Liver (tissue), 8 donors: ENCODE measurements at regions not wholly inside any gene's neighbourhood (a gene's known extent, or its start where the extent isn't known, plus 50 kb on each side); places are given as distances from the start of the nearest gene placed in this dataset.

Experiments
- DNase-seq: peaks from one replicate; pipeline ENCODE4 v3.0.0-alpha.2; 2017; ENCODE audit warnings: low spot score
- H3K27ac ChIP-seq, 2 donors: one replicate each; pipeline ENCODE4 v1.7.0; 2013; ENCODE audit warnings: inconsistent platforms in 2 of 2, low read length in 2 of 2, control low read depth in 1 of 2, low read depth in 1 of 2, mild to moderate bottlenecking in 1 of 2
- H3K27me3 ChIP-seq, 4 donors: one replicate each; pipeline versions ENCODE4 v1.6.1 to v1.7.0; 2013; ENCODE audit warnings: low read length in 3 of 4, inconsistent platforms in 1 of 4, mild to moderate bottlenecking in 1 of 4, moderate library complexity in 1 of 4; ENCODE audit not compliant: control insufficient read depth in 4 of 4, insufficient read depth in 4 of 4
- H3K36me3 ChIP-seq, 4 donors: one replicate each; pipeline versions ENCODE4 v1.6.1 to v1.7.0; 2013; ENCODE audit warnings: low read length in 3 of 4, mild to moderate bottlenecking in 3 of 4, low read depth in 1 of 4, moderate library complexity in 1 of 4; ENCODE audit not compliant: control insufficient read depth in 4 of 4, insufficient read depth in 3 of 4
- H3K4me1 ChIP-seq, 4 donors: one replicate each; pipeline versions ENCODE4 v1.6.1 to v1.7.0; 2013; ENCODE audit warnings: low read length in 3 of 4, mild to moderate bottlenecking in 3 of 4, moderate library complexity in 1 of 4; ENCODE audit not compliant: control insufficient read depth in 4 of 4, insufficient read depth in 4 of 4
- H3K4me3 ChIP-seq, 3 donors: one replicate each; pipeline versions ENCODE4 v1.6.1 to v1.7.0; 2013; ENCODE audit warnings: low read length in 3 of 3, control low read depth in 1 of 3, low read depth in 1 of 3, mild to moderate bottlenecking in 1 of 3
- H3K9ac ChIP-seq, 2 donors: one replicate each; pipeline ENCODE4 v1.7.0; 2013; ENCODE audit warnings: low read length in 2 of 2, mild to moderate bottlenecking in 2 of 2, moderate library complexity in 2 of 2, control low read depth in 1 of 2, low read depth in 1 of 2
- H3K9me3 ChIP-seq, 4 donors: one replicate each; pipeline versions ENCODE4 v1.6.1 to v1.7.0; 2013; ENCODE audit warnings: low read length in 3 of 4; ENCODE audit not compliant: control insufficient read depth in 4 of 4
- ATF3 ChIP-seq: IDR thresholded peaks from 2 replicates; pipeline ENCODE4 v1.6.1; 2016; ENCODE audit warnings: antibody characterized with exemption
- CTCF ChIP-seq: fragments of 150-350 bp; IDR thresholded peaks from 2 replicates; pipeline ENCODE4 v1.5.1; 2017; ENCODE audit warnings: improper control_type of control experiment, low read depth, low read length; ENCODE audit not compliant: missing input control
- EGR1 ChIP-seq, 2 donors: IDR thresholded peaks; 2 replicates each; pipeline ENCODE4 v1.6.1; 2016 to 2018; ENCODE audit warnings: antibody characterized with exemption in 2 of 2, low read depth in 2 of 2
- GABPA ChIP-seq, 2 donors: IDR thresholded peaks in 1 of 2; conservative IDR thresholded peaks in 1 of 2; 2 replicates each; pipeline ENCODE4 v1.6.1; 2016; ENCODE audit warnings: antibody characterized with exemption in 2 of 2, mild to moderate bottlenecking in 1 of 2, moderate library complexity in 1 of 2
- HNF4A ChIP-seq, 2 donors: conservative IDR thresholded peaks; 2 replicates each; pipeline ENCODE4 v1.6.1; 2016; ENCODE audit warnings: antibody characterized with exemption in 2 of 2, mild to moderate bottlenecking in 2 of 2
- HNF4G ChIP-seq: IDR thresholded peaks from 2 replicates; pipeline ENCODE4 v1.6.1; 2016; ENCODE audit warnings: antibody characterized with exemption
- JUND ChIP-seq, 2 donors: IDR thresholded peaks; 2 replicates each; pipeline ENCODE4 v1.6.1; 2016; ENCODE audit warnings: antibody characterized with exemption in 2 of 2
- MAX ChIP-seq: IDR thresholded peaks from 2 replicates; pipeline ENCODE4 v1.6.1; 2016; ENCODE audit warnings: antibody characterized with exemption
- NR2F2 ChIP-seq: IDR thresholded peaks from 2 replicates; pipeline ENCODE4 v1.6.1; 2016; ENCODE audit warnings: antibody characterized with exemption
- REST ChIP-seq: IDR thresholded peaks from 2 replicates; pipeline ENCODE4 v1.6.1; 2016; ENCODE audit warnings: antibody characterized with exemption, mild to moderate bottlenecking
- RXRA ChIP-seq, 2 donors: IDR thresholded peaks; 2 replicates each; pipeline ENCODE4 v1.6.1; 2017 to 2018; ENCODE audit warnings: antibody characterized with exemption in 2 of 2, mild to moderate bottlenecking in 1 of 2
- SP1 ChIP-seq: IDR thresholded peaks from 2 replicates; pipeline ENCODE4 v1.6.1; 2018; ENCODE audit warnings: antibody characterized with exemption, mild to moderate bottlenecking
- TAF1 ChIP-seq: conservative IDR thresholded peaks from 2 replicates; pipeline ENCODE4 v1.6.1; 2016; ENCODE audit warnings: antibody characterized with exemption, mild to moderate bottlenecking
- YY1 ChIP-seq: IDR thresholded peaks from 2 replicates; pipeline ENCODE4 v1.6.1; 2016; ENCODE audit warnings: antibody characterized with exemption, mild to moderate bottlenecking
- WGBS: extraction: QIAGEN DNeasy Blood & Tissue Kit; methylation state at CpG from one replicate; pipeline ENCODE4 v1.1.7; 2013; 5-methylcytosine and 5-hydroxymethylcytosine counted together
- donor health status: healthy.
- donor health status: healthy.
- donor health status: healthy.
- donor health status: healthy.
- donor health status: healthy.

GRCh38 chr6:97450087-97450486 lies 167.1 kb upstream of the MMS22L start:
- peaks cover 0 to 3% (median 0%) of the 10 kb centered on the region in 4 donors for H3K9me3 ChIP-seq
- DNase-seq: no peak
- H3K9ac ChIP-seq: no peak overlapping the region
- H3K4me3 ChIP-seq: no peak overlapping the region
- no peaks in the 10 kb centered on the region for H3K27me3 ChIP-seq
- no peaks in the 10 kb centered on the region for H3K4me1 ChIP-seq
- no peak for TF ChIP-seq HNF4G
- TF ChIP-seq RXRA (IDR thresholded peaks at IDR 0.05): no peak
- 82% methylated on average over 3 of the region's 3 CpGs for WGBS
- no peaks in the 10 kb centered on the region for H3K36me3 ChIP-seq
- H3K27ac ChIP-seq: no peak overlapping the region

- Histone ChIP-seq H3K4me1 (no peaks in the 10 kb centered on the region), H3K27ac (no peak overlapping the region), H3K36me3 (no peaks in the 10 kb centered on the region), H3K4me3 (no peak overlapping the region), H3K9me3 (no peaks in the 10 kb centered on the region), H3K27me3 (no peaks in the 10 kb centered on the region), H3K9ac (no peak overlapping the region)
- DNase-seq: no peak
- 54% methylated on average over 3 of the region's 3 CpGs for WGBS
- TF ChIP-seq REST (no peak), SP1 (no peak)
Observed at GRCh38 chr6:97456070-97456469, 173.1 kb upstream of the MMS22L start.

- Histone ChIP-seq H3K9me3 (no peaks in the 10 kb centered on the region), H3K36me3 (no peaks in the 10 kb centered on the region), H3K27ac (no peak overlapping the region), H3K9ac (no peak overlapping the region), H3K27me3 (peaks cover 0 to 2% (median 0%) of the 10 kb centered on the region in 4 donors), H3K4me3 (no peak overlapping the region), H3K4me1 (no peaks in the 10 kb centered on the region)
- no peak for DNase-seq
- WGBS: 78% methylated on average over 3 of the region's 3 CpGs
- TF ChIP-seq SP1: no peak
- no peak for TF ChIP-seq YY1
- no peak for TF ChIP-seq GABPA (IDR thresholded peaks at IDR 0.05 in 1 of 2, conservative IDR thresholded peaks at IDR 0.05 in 1 of 2)
- TF ChIP-seq NR2F2: no peak
- no peak for TF ChIP-seq JUND (IDR thresholded peaks at IDR 0.05)
- TF ChIP-seq TAF1: no peak
Observed at GRCh38 chr6:97459535-97459934, 176.5 kb upstream of the MMS22L start.

- peaks cover 0 to 2% (median 0%) of the 10 kb centered on the region in 4 donors for H3K27me3 ChIP-seq
- DNase-seq: no peak
- 58% methylated on average over 1 of the region's 1 CpG for WGBS
- H3K4me1 ChIP-seq: no peaks in the 10 kb centered on the region
- H3K36me3 ChIP-seq: no peaks in the 10 kb centered on the region
- H3K9ac ChIP-seq: no peak overlapping the region
- no peak overlapping the region for H3K27ac ChIP-seq
- no peaks in the 10 kb centered on the region for H3K9me3 ChIP-seq
- H3K4me3 ChIP-seq: no peak overlapping the region
- TF ChIP-seq JUND (IDR thresholded peaks at IDR 0.05): no peak
- no peak for TF ChIP-seq RXRA (IDR thresholded peaks at IDR 0.05)
- no peak for TF ChIP-seq ATF3
- TF ChIP-seq EGR1 (IDR thresholded peaks at IDR 0.05; ENCODE audit: low read depth in 2 of 2): no peak
- no peak for TF ChIP-seq MAX
- no peak for TF ChIP-seq SP1
- TF ChIP-seq NR2F2: no peak
- TF ChIP-seq REST: no peak
- TF ChIP-seq HNF4A (conservative IDR thresholded peaks at IDR 0.05): no peak
- TF ChIP-seq CTCF: no peak
- no peak for TF ChIP-seq YY1
- TF ChIP-seq GABPA (IDR thresholded peaks at IDR 0.05 in 1 of 2, conservative IDR thresholded peaks at IDR 0.05 in 1 of 2): no peak
Observed at GRCh38 chr6:97459986-97460385, 177.0 kb upstream of the MMS22L start.
